HG03108 (cell line): ENCODE measurements at regions not wholly inside any gene's neighbourhood (a gene's known extent, or its start where the extent isn't known, plus 50 kb on each side); places are given as distances from the start of the nearest gene placed in this dataset.
"Not testable (repeated sequence)": the region's sequence is repeated elsewhere in the genome, so short reads cannot be mapped to it uniquely, and the experiment has no call there.

ENCODE experiments used
- ATAC-seq: cut with Tn5 transposase; IDR thresholded peaks from one replicate; pipeline ENCODE4 v1.9.1; 2021; ENCODE audit warnings: moderate library complexity; ENCODE audit not compliant: unreplicated experiment

- ATAC-seq, result no peak
These were observed 162.5 kb downstream of the PRL start for GRCh38 chr6:22134308-22134707.

- ATAC-seq, result no peak
These were observed 161.4 kb downstream of the PRL start for GRCh38 chr6:22135395-22135794.

- not testable (repeated sequence) for ATAC-seq
These were observed 156.1 kb downstream of the PRL start for GRCh38 chr6:22140736-22141135.

- ATAC-seq, result no peak
These were observed 155.5 kb downstream of the PRL start for GRCh38 chr6:22141241-22141745.

GRCh38 chr6:22142856-22143255, 154.0 kb downstream of the PRL start:
- ATAC-seq, result no peak

GRCh38 chr6:22145376-22145775, 151.5 kb downstream of the PRL start:
- no peak for ATAC-seq

GRCh38 chr6:22145823-22146677, 150.8 kb downstream of the PRL start:
- ATAC-seq, result no peak

GRCh38 chr6:22146678-22146930, 150.2 kb downstream of the PRL start:
- ATAC-seq, result no peak

GRCh38 chr6:22146931-22147701, 149.7 kb downstream of the PRL start:
- ATAC-seq, result no peak

GRCh38 chr6:22147921-22148776, 148.7 kb downstream of the PRL start:
- no peak for ATAC-seq

GRCh38 chr6:22149096-22149495, 147.7 kb downstream of the PRL start:
- ATAC-seq, result no peak

- ATAC-seq, result no peak
These were observed 147.1 kb downstream of the PRL start for GRCh38 chr6:22149501-22150367.

- ATAC-seq, result no peak
These were observed 146.3 kb downstream of the PRL start for GRCh38 chr6:22150368-22151035.

- ATAC-seq, result no peak
These were observed 144.9 kb downstream of the PRL start for GRCh38 chr6:22151892-22152291.

- ATAC-seq, result no peak
These were observed 144.0 kb downstream of the PRL start for GRCh38 chr6:22152841-22153240.

- ATAC-seq, result no peak
These were observed 143.3 kb downstream of the PRL start for GRCh38 chr6:22153384-22154158.

GRCh38 chr6:22155551-22155950, 141.3 kb downstream of the PRL start:
- no peak for ATAC-seq

- ATAC-seq, result no peak
These were observed 139.6 kb downstream of the PRL start for GRCh38 chr6:22157233-22157632.

- ATAC-seq, result no peak
These were observed 132.6 kb downstream of the PRL start for GRCh38 chr6:22164236-22164635.
